HG02610 (cell line): ENCODE measurements at regions not wholly inside any gene's neighbourhood (a gene's known extent, or its start where the extent isn't known, plus 50 kb on each side); places are given as distances from the start of the nearest gene placed in this dataset.

Experiments
- ATAC-seq: cut with Tn5 transposase; IDR thresholded peaks from one replicate; pipeline ENCODE4 v1.9.1; 2021; ENCODE audit warnings: mild to moderate bottlenecking, moderate library complexity; ENCODE audit not compliant: unreplicated experiment

- ATAC-seq: no peak
Measured at GRCh38 chr13:84272877-84273562, 390.7 kb upstream of the SLITRK1 start.

GRCh38 chr13:84265257-84265764, 383.0 kb upstream of the SLITRK1 start:
- ATAC-seq: no peak

GRCh38 chr13:84263354-84264069, 381.2 kb upstream of the SLITRK1 start:
- peak; percentile 86 for ATAC-seq

- no peak for ATAC-seq
Measured at GRCh38 chr13:84255226-84255797, 373.0 kb upstream of the SLITRK1 start.

- no peak for ATAC-seq
Measured at GRCh38 chr13:84249463-84249862, 367.2 kb upstream of the SLITRK1 start.

- ATAC-seq: peak; percentile 56
Measured at GRCh38 chr13:84243340-84243739, 361.1 kb upstream of the SLITRK1 start.

GRCh38 chr13:84239032-84239431, 356.8 kb upstream of the SLITRK1 start:
- no peak for ATAC-seq

GRCh38 chr13:84238381-84238780, 356.1 kb upstream of the SLITRK1 start:
- ATAC-seq: no peak

GRCh38 chr13:84237143-84237542, 354.9 kb upstream of the SLITRK1 start:
- ATAC-seq: no peak

GRCh38 chr13:84234416-84234815, 352.1 kb upstream of the SLITRK1 start:
- no peak for ATAC-seq

GRCh38 chr13:84230568-84230967, 348.3 kb upstream of the SLITRK1 start:
- ATAC-seq: no peak

GRCh38 chr13:84211048-84211447, 328.8 kb upstream of the SLITRK1 start:
- ATAC-seq: peak; percentile 58

GRCh38 chr13:84208246-84208910, 326.1 kb upstream of the SLITRK1 start:
- ATAC-seq: no peak

- no peak for ATAC-seq
Measured at GRCh38 chr13:84207509-84207908, 325.2 kb upstream of the SLITRK1 start.

GRCh38 chr13:84200971-84201370, 318.7 kb upstream of the SLITRK1 start:
- ATAC-seq: no peak

- ATAC-seq: no peak
Measured at GRCh38 chr13:84192125-84192524, 309.9 kb upstream of the SLITRK1 start.

GRCh38 chr13:84191139-84191538, 308.9 kb upstream of the SLITRK1 start:
- ATAC-seq: no peak

GRCh38 chr13:84187626-84188025, 305.4 kb upstream of the SLITRK1 start:
- ATAC-seq: no peak

GRCh38 chr13:84139561-84140158, 257.4 kb upstream of the SLITRK1 start:
- no peak for ATAC-seq

GRCh38 chr13:84137292-84137691, 255.0 kb upstream of the SLITRK1 start:
- ATAC-seq: peak; percentile 99

- ATAC-seq: peak; percentile 42
Measured at GRCh38 chr13:84136582-84136981, 254.3 kb upstream of the SLITRK1 start.
